HCT116 (cell line): ENCODE measurements at regions not wholly inside any gene's neighbourhood (a gene's known extent, or its start where the extent isn't known, plus 50 kb on each side); places are given as distances from the start of the nearest gene placed in this dataset.

Source experiments
- ATAC-seq: fragments of 200-7000 bp; cut with Tn5 transposase; 2 replicates; pipeline ENCODE4 v1.9.1; 2020; ENCODE audit warnings: mild to moderate bottlenecking, moderate library complexity
- BruUV-seq: library from RNA; stranded (reverse); fragments of 400-500 nt; replicated peaks from 2 replicates; lab custom pipeline; 2021; lab: Mats Ljungman, UMichigan
- CTCF ChIA-PET: fragments of 300-600 bp; sonication (Branson Sonifier 250); formaldehyde crosslinking; loops from one replicate; lab custom pipeline; 2021; ENCODE audit warnings: antibody characterized with exemption; lab: Charles Lee
- POLR2A ChIA-PET: fragments of 300-600, 350-600 bp; sonication (Branson Sonifier 250); formaldehyde crosslinking; loops from one replicate; lab custom pipeline; 2021; ENCODE audit warnings: antibody characterized with exemption; lab: Charles Lee
- RAD21 ChIA-PET, 2 experiments: fragments of 300-600 bp; sonication (Branson Sonifier 250); formaldehyde crosslinking; loops; one replicate each; lab custom pipeline; 2023; ENCODE audit warnings: low total read pairs in 2 of 2; ENCODE audit not compliant: uncharacterized antibody in 2 of 2, unreplicated experiment in 2 of 2, low non-redundant PET in 1 of 2; lab: Charles Lee
- DNase-seq: peaks from one replicate; pipeline ENCODE4 v3.0.0-alpha.2; 2010; ENCODE audit warnings: low read depth, low spot score
- H2AFZ ChIP-seq: fragments of 200-600 bp; shearing (Covaris generic), sonication (generic); 2 replicates; pipeline ENCODE4 v1.6.1; 2017; ENCODE audit warnings: low read depth, mixed run types, mixed read lengths, antibody characterized with exemption, low read length; ENCODE audit not compliant: poor library complexity, severe bottlenecking
- H3K27ac ChIP-seq: 2 replicates; pipeline ENCODE4 v1.5.1; 2012; ENCODE audit warnings: low read depth, low read length
- H3K27me3 ChIP-seq: fragments of 200-600 bp; sonication (generic); 2 replicates; pipeline ENCODE4 v1.6.1; 2016; ENCODE audit warnings: mixed run types, low read length, mixed read lengths; ENCODE audit not compliant: insufficient read depth
- H3K36me3 ChIP-seq, 2 experiments: fragments of 200-500 bp in 1 of 2; fragments of 200-600 bp in 1 of 2; sonication (Bioruptor generic) in 1 of 2; sonication (generic) in 1 of 2; 2 replicates each; pipeline versions ENCODE4 v1.5.1 to v1.6.1; 2014 to 2016; ENCODE audit warnings: low read length in 2 of 2, inconsistent platforms in 1 of 2, mixed read lengths in 1 of 2, mixed run types in 1 of 2; ENCODE audit not compliant: insufficient read depth in 2 of 2, control insufficient read depth in 1 of 2
- H3K4me1 ChIP-seq, 2 experiments: fragments of 200-600 bp in 1 of 2; sonication (generic) in 1 of 2; 2 replicates each; pipeline versions ENCODE4 v1.5.1 to v1.6.1; 2012 to 2017; ENCODE audit warnings: low read length in 2 of 2, inconsistent platforms in 1 of 2, mild to moderate bottlenecking in 1 of 2, mixed read lengths in 1 of 2, mixed run types in 1 of 2, moderate library complexity in 1 of 2; ENCODE audit not compliant: insufficient read depth in 2 of 2, control insufficient read depth in 1 of 2
- H3K4me2 ChIP-seq: fragments of 200-600 bp; sonication (generic); 2 replicates; pipeline ENCODE4 v1.6.1; 2017; ENCODE audit warnings: mixed run types, low read length, mixed read lengths
- H3K4me3 ChIP-seq, 2 experiments: fragments of 200-600 bp in 1 of 2; sonication (generic) in 1 of 2; replicated peaks in 1 of 2; 2 replicates each; pipeline ENCODE4 v1.5.1; 2011 to 2016; ENCODE audit warnings: low read length in 2 of 2, control low read depth in 1 of 2, low read depth in 1 of 2, mild to moderate bottlenecking in 1 of 2, mixed read lengths in 1 of 2, mixed run types in 1 of 2
- H3K79me2 ChIP-seq: fragments of 200-600 bp; sonication (generic); 2 replicates; pipeline ENCODE4 v1.6.1; 2017; ENCODE audit warnings: mild to moderate bottlenecking, mixed run types, low read length, moderate library complexity, mixed read lengths; ENCODE audit not compliant: insufficient read depth
- H3K9ac ChIP-seq: fragments of 200-600 bp; sonication (generic); 2 replicates; pipeline ENCODE4 v1.6.1; 2016; ENCODE audit warnings: low read length, mixed read lengths
- H3K9me2 ChIP-seq: fragments of 200-600 bp; sonication (generic), shearing (Covaris generic); 2 replicates; pipeline ENCODE4 v1.6.1; 2017; ENCODE audit warnings: mixed run types, mild to moderate bottlenecking, moderate library complexity; ENCODE audit not compliant: insufficient read depth
- H3K9me3 ChIP-seq, 2 experiments: fragments of 200-500 bp in 1 of 2; fragments of 200-600 bp in 1 of 2; sonication (Bioruptor generic) in 1 of 2; sonication (generic) in 1 of 2; 2 replicates each; pipeline ENCODE4 v1.6.1; 2014 to 2017; ENCODE audit warnings: low read length in 2 of 2, mixed read lengths in 2 of 2, inconsistent platforms in 1 of 2, low read depth in 1 of 2, mild to moderate bottlenecking in 1 of 2, mixed run types in 1 of 2, moderate library complexity in 1 of 2; ENCODE audit not compliant: control insufficient read depth in 1 of 2, insufficient read depth in 1 of 2
- H4K20me1 ChIP-seq: fragments of 200-600 bp; sonication (generic), shearing (Covaris generic); 2 replicates; pipeline ENCODE4 v1.6.1; 2017; ENCODE audit warnings: mixed run types, mild to moderate bottlenecking, moderate library complexity; ENCODE audit not compliant: insufficient read depth
- CBX3 ChIP-seq: IDR thresholded peaks from 2 replicates; pipeline ENCODE4 v1.6.1; 2012; ENCODE audit warnings: low read depth
- EGR1 ChIP-seq: IDR thresholded peaks from 2 replicates; pipeline ENCODE4 v1.6.1; 2012; ENCODE audit warnings: low read depth
- ELF1 ChIP-seq: IDR thresholded peaks from 2 replicates; pipeline ENCODE4 v1.6.1; 2012; ENCODE audit warnings: low read depth, borderline replicate concordance
- EZH2phosphoT487 ChIP-seq: fragments of 200-600 bp; IDR thresholded peaks from 2 replicates; pipeline ENCODE4 v1.6.1; 2018; ENCODE audit warnings: antibody characterized with exemption, borderline replicate concordance
- FOSL1 ChIP-seq: IDR thresholded peaks from 2 replicates; pipeline ENCODE4 v1.6.1; 2012; ENCODE audit warnings: low read depth
- JUND ChIP-seq: IDR thresholded peaks from 2 replicates; pipeline ENCODE4 v1.6.1; 2012
- MAX ChIP-seq: IDR thresholded peaks from 2 replicates; pipeline ENCODE4 v1.6.1; 2012
- POLR2A ChIP-seq: IDR thresholded peaks from 2 replicates; pipeline ENCODE4 v1.7.0; 2011; ENCODE audit warnings: borderline replicate concordance; ENCODE audit not compliant: insufficient read depth, insufficient read length; ENCODE audit errors: extremely low read depth
- RAD21 ChIP-seq: IDR thresholded peaks from 2 replicates; pipeline ENCODE4 v1.6.1; 2012; ENCODE audit warnings: low read depth, mild to moderate bottlenecking
- SIN3A ChIP-seq: IDR thresholded peaks from 2 replicates; pipeline ENCODE4 v1.6.1; 2012; ENCODE audit warnings: low read depth
- TCF7L2 ChIP-seq: IDR thresholded peaks from 2 replicates; pipeline ENCODE4 v1.7.0; 2011; ENCODE audit warnings: borderline replicate concordance, inconsistent platforms; ENCODE audit not compliant: insufficient read depth, insufficient read length; ENCODE audit errors: extremely low read depth
- YY1 ChIP-seq: IDR thresholded peaks from 2 replicates; pipeline ENCODE4 v1.6.1; 2011; ENCODE audit warnings: low read length, low read depth, moderate library complexity, mild to moderate bottlenecking; ENCODE audit not compliant: insufficient replicate concordance; ENCODE audit errors: extremely low read depth
- ZFX ChIP-seq: fragments of 450-650 bp; IDR thresholded peaks from 2 replicates; pipeline ENCODE4 v1.6.1; 2017
- ZNF274 ChIP-seq: fragments of 200-500 bp; sonication (Bioruptor generic); IDR thresholded peaks from 2 replicates; pipeline ENCODE4 v1.6.1; 2014; ENCODE audit warnings: mild to moderate bottlenecking, low read depth, low read length, inconsistent platforms
- intact Hi-C: fragments of 100-400 bp; cut with micrococcal nuclease; formaldehyde crosslinking; loops from 2 replicates; pipeline ENCODE4 v1.10.0; 2022
- TF ChIP-seq, protein P1 (sequence below): IDR thresholded peaks from 2 replicates; pipeline ENCODE4 v1.6.1; 2012

- intact Hi-C loops, result no loop called here
- Histone ChIP-seq H3K27ac (no peak overlapping the region), H3K4me2 (no peak overlapping the region), H3K4me3 (no peak overlapping the region), H3K27me3 (no peaks in the 10 kb centered on the region; the same call in 1 of the 2 replicates), H2AFZ (no peak overlapping the region), H3K36me3 (no peaks in the 10 kb centered on the region), H3K9me2 (no peaks in the 10 kb centered on the region), H3K4me1 (no peaks in the 10 kb centered on the region), H3K9me3 (no peaks in the 10 kb centered on the region), H4K20me1 (no peaks in the 10 kb centered on the region), H3K79me2 (no peaks in the 10 kb centered on the region), H3K9ac (no peak overlapping the region)
- TF ChIP-seq ELF1, result no peak
- no peak for TF ChIP-seq CBX3
- no peak for TF ChIP-seq FOSL1
- TF ChIP-seq TCF7L2, result no peak
- no peak for TF ChIP-seq JUND
- no peak for TF ChIP-seq RAD21
- TF ChIP-seq ZNF274, result no peak
- TF ChIP-seq POLR2A, result no peak
- no peak for TF ChIP-seq ZFX
- no peak for TF ChIP-seq EZH2phosphoT487
- no peak for TF ChIP-seq MAX
- TF ChIP-seq, protein P1, sequence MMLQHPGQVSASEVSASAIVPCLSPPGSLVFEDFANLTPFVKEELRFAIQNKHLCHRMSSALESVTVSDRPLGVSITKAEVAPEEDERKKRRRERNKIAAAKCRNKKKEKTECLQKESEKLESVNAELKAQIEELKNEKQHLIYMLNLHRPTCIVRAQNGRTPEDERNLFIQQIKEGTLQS, result no peak
- no peak for TF ChIP-seq YY1
- TF ChIP-seq EGR1, result no peak
- no peak for TF ChIP-seq SIN3A
- CTCF ChIA-PET, result no interaction called here
- DNase-seq (no peak), ATAC-seq (no peak)
- RAD21 ChIA-PET, result no interaction called here
- POLR2A ChIA-PET, result no interaction called here
- no TSS peak for BruUV-seq
Observed at GRCh38 chr5:6180231-6180872, 198.0 kb downstream of the MED10 start.
